A172 (cell line): ENCODE measurements at regions not wholly inside any gene's neighbourhood (a gene's known extent, or its start where the extent isn't known, plus 50 kb on each side); places are given as distances from the start of the nearest gene placed in this dataset.
"Not testable (repeated sequence)": the region's sequence is repeated elsewhere in the genome, so short reads cannot be mapped to it uniquely, and the experiment has no call there.

Experiments used
- DNase-seq: peaks from one replicate; pipeline ENCODE4 v3.0.0-alpha.2; 2015; ENCODE audit warnings: low spot score

- DNase-seq: no peak
Measured at GRCh38 chr9:38255599-38255998, 136.9 kb upstream of the ALDH1B1 start.

GRCh38 chr9:38254756-38255155 lies 137.7 kb upstream of the ALDH1B1 start:
- no peak for DNase-seq

GRCh38 chr9:38254151-38254550 lies 138.4 kb upstream of the ALDH1B1 start:
- DNase-seq: no peak

- DNase-seq: no peak
Measured at GRCh38 chr9:38253200-38253599, 139.3 kb upstream of the ALDH1B1 start.

GRCh38 chr9:38251036-38251860 lies 141.3 kb upstream of the ALDH1B1 start:
- DNase-seq: no peak

- DNase-seq: no peak
Measured at GRCh38 chr9:38250279-38251035, 142.0 kb upstream of the ALDH1B1 start.

GRCh38 chr9:38249587-38250210 lies 142.8 kb upstream of the ALDH1B1 start:
- no peak for DNase-seq

- DNase-seq: no peak
Measured at GRCh38 chr9:38249049-38249448, 143.5 kb upstream of the ALDH1B1 start.

- no peak for DNase-seq
Measured at GRCh38 chr9:38246833-38247232, 145.7 kb upstream of the ALDH1B1 start.

- no peak for DNase-seq
Measured at GRCh38 chr9:38244971-38245370, 147.5 kb upstream of the ALDH1B1 start.

GRCh38 chr9:38243993-38244392 lies 148.5 kb upstream of the ALDH1B1 start:
- no peak for DNase-seq

- not testable (repeated sequence) for DNase-seq
Measured at GRCh38 chr9:38242151-38242550, 150.4 kb upstream of the ALDH1B1 start.

GRCh38 chr9:38240051-38240450 lies 152.5 kb upstream of the ALDH1B1 start:
- DNase-seq: no peak

GRCh38 chr9:38235244-38235643 lies 157.3 kb upstream of the ALDH1B1 start:
- no peak for DNase-seq

- DNase-seq: no peak
Measured at GRCh38 chr9:38234479-38235170, 157.9 kb upstream of the ALDH1B1 start.

GRCh38 chr9:38233796-38234355 lies 158.6 kb upstream of the ALDH1B1 start:
- DNase-seq: no peak

- no peak for DNase-seq
Measured at GRCh38 chr9:38233343-38233742, 159.2 kb upstream of the ALDH1B1 start.

- DNase-seq: no peak
Measured at GRCh38 chr9:38232895-38233294, 159.6 kb upstream of the ALDH1B1 start.

GRCh38 chr9:38229504-38230155 lies 160.6 kb upstream of the SHB start:
- DNase-seq: no peak

- no peak for DNase-seq
Measured at GRCh38 chr9:38229104-38229500, 160.1 kb upstream of the SHB start.
